ENCODE measurements at regions not wholly inside any gene's neighbourhood (a gene's known extent, or its start where the extent isn't known, plus 50 kb on each side); places are given as distances from the start of the nearest gene placed in this dataset.

DNA sequence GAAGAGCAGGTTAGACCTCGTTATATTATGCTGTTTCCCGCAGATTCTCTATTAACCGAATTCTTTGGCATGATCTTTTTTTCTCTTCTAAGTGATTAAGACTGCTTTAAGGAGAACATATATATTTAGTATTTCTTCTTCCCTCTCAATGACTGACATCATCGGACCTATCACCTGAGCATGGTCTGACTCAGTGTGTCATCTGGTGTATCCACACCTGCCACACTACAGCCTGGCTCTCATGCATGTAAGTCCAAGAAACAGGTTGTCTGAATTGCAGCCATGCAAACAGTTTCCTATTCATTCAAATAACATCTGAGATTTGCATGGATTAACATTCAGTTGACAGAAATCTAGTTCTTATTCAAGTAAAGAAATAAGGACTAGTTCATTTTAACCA lies 55.1 kb upstream of the CWC22 start:
- no peak overlapping the region for H3K4me3 Mint-ChIP-seq

DNA sequence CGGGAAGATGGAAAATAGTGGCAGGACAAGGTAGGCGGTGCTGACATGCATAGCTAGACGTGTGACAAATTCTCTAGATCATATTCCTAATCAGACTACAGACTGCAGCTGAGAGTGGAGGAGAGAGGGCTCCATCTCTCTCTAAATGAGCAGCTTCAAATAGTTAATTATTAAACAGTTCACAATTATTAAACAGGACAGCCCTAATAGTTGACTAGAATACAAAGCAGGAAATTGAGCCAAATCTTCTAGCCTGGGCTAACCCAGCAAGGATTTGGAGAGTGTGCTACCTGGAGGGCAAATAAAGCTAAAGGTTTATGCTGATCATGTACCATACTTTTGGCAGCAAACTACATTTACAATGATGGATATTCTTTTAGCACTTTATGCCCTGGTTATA lies 54.4 kb upstream of the CWC22 start:
- H3K9me3 Mint-ChIP-seq, result no peaks in the 10 kb centered on the region
- no peaks in the 10 kb centered on the region for H3K36me3 Mint-ChIP-seq
- no peak overlapping the region for H3K4me3 Mint-ChIP-seq
- H3K4me1 Mint-ChIP-seq, result no peaks in the 10 kb centered on the region
- no peak for ATAC-seq (replicated peaks)
- no peak for DNase-seq
- peaks cover 0 to 4% of the 10 kb centered on the region in 2 donors for H3K27me3 Mint-ChIP-seq
- H3K27ac Mint-ChIP-seq, result no peak overlapping the region

More for the DNA sequence above, 55.1 kb upstream of the CWC22 start:
- ATAC-seq (replicated peaks) (no peak), DNase-seq (no peak)
- H3K9me3 Mint-ChIP-seq, result no peaks in the 10 kb centered on the region
- H3K4me1 Mint-ChIP-seq, result no peaks in the 10 kb centered on the region
- H3K27me3 Mint-ChIP-seq, result peaks cover 0 to 4% of the 10 kb centered on the region in 2 donors
- H3K27ac Mint-ChIP-seq, result no peak overlapping the region
- H3K36me3 Mint-ChIP-seq, result no peaks in the 10 kb centered on the region

DNA sequence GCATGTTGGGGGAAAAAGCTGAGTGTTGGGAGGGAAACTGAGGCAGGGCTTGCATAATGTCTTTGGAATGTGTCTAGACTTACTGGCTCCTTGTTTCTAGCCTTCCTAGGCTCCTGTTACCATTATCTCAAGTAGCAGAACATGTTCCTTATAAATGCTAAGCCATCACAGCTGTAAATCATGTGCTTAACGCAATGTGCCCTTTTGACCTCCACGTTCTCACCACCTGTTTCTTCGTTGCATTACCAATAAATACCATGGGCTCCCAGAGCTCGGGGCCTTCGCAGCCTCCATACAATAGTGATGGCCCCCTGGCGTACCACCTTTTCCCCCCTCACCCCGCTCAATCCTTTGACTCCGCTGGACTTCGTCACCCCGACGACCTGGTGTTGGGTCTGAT lies 54.0 kb upstream of the CWC22 start:
- H3K4me1 Mint-ChIP-seq, result no peaks in the 10 kb centered on the region
- H3K27ac Mint-ChIP-seq, result no peak overlapping the region
- DNase-seq (no peak), ATAC-seq (replicated peaks) (no peak)
- no peaks in the 10 kb centered on the region for H3K36me3 Mint-ChIP-seq
- H3K4me3 Mint-ChIP-seq, result no peak overlapping the region
- no peaks in the 10 kb centered on the region for H3K9me3 Mint-ChIP-seq
- H3K27me3 Mint-ChIP-seq, result peaks cover 0 to 4% of the 10 kb centered on the region in 2 donors

DNA sequence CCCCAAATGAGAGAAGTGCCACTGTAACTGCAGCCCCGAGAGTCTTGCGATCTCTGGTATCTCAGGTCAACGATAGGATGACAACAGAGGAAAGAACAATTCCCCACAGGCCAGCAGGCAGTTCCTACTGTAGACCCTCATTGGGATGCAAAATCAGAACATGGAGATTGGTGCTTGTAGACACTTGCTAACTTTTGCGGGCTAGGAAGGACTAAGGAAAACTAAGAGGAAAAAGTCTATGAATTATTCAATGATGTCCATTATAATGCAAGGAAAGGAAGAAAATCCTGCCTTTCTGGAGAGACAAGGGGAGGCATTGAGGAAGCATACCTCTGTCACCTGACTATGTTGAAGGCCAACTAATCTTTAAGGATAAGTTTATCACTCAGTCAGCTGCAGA lies 51.9 kb upstream of the CWC22 start:
- no peaks in the 10 kb centered on the region for H3K4me1 Mint-ChIP-seq
- H3K4me3 Mint-ChIP-seq, result no peak overlapping the region
- H3K36me3 Mint-ChIP-seq, result no peaks in the 10 kb centered on the region
- H3K27ac Mint-ChIP-seq, result no peak overlapping the region
- H3K9me3 Mint-ChIP-seq, result peaks cover 0 to 5% of the 10 kb centered on the region in 2 donors
- ATAC-seq (replicated peaks) (no peak), DNase-seq (no peak)
- H3K27me3 Mint-ChIP-seq, result peaks cover 0 to 4% of the 10 kb centered on the region in 2 donors

DNA sequence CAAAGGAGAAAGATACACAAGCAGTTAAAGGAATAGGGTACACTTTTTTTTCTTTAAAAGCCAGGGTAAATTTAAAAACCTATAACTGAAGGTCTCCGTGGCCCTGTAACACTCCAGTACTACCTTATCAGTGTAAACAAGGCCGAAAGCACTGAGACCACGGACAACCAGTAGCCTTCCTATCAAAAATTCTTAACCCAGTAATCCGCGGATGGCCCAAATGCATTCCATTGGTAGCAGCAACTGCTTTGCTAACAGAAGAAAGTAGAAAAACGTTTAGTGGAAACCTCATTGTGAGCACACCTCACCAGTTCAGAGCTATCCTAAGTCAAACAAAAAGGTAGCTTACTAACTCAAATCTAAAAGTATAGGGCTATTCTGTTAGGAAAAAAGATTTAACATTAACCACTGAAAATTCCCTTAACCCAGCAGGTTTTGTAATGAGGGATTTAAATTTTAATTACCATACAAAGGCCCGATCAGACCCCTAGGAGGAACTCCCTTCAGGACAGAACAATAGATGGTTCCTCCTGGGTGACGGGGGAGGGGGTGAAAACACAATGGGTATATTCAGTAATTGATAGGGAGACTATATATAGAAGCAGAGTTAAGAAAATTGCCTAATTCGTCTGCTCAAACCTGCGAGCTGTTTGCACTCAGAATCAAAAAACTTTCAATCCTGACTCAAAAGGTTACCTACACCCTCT lies 50.8 kb upstream of the CWC22 start:
- Mint-ChIP-seq H3K36me3 (no peaks in the 10 kb centered on the region), H3K4me3 (no peak overlapping the region), H3K9me3 (peaks cover 0 to 7% of the 10 kb centered on the region in 2 donors), H3K27ac (no peak overlapping the region), H3K4me1 (no peaks in the 10 kb centered on the region), H3K27me3 (peaks cover 0 to 6% of the 10 kb centered on the region in 2 donors)
- DNase-seq, result no peak
- no peak for ATAC-seq (replicated peaks)

Measured in stimulated activated naive B cell treated with anti-CD40 and anti-IgM and Interleukin-4, amounts not matched to agents 10 μg/mL and 1 μg/mL and 100 μg/mL, for 72 hours (primary cell).